GM18867 (cell line): ENCODE measurements at regions not wholly inside any gene's neighbourhood (a gene's known extent, or its start where the extent isn't known, plus 50 kb on each side); places are given as distances from the start of the nearest gene placed in this dataset.

Source experiments
- ATAC-seq: cut with Tn5 transposase; IDR thresholded peaks from one replicate; pipeline ENCODE4 v1.9.1; 2021; ENCODE audit warnings: mild to moderate bottlenecking, moderate library complexity; ENCODE audit not compliant: unreplicated experiment

GRCh38 chr15:92304223-92304975 lies 89.3 kb upstream of the ST8SIA2 start:
- ATAC-seq: no peak

- ATAC-seq: no peak
Measured at GRCh38 chr15:92305343-92305742, 88.3 kb upstream of the ST8SIA2 start.

GRCh38 chr15:92306663-92307062 lies 87.0 kb upstream of the ST8SIA2 start:
- no peak for ATAC-seq

- no peak for ATAC-seq
Measured at GRCh38 chr15:92315144-92315543, 78.5 kb upstream of the ST8SIA2 start.

- ATAC-seq: no peak
Measured at GRCh38 chr15:92315595-92316211, 78.0 kb upstream of the ST8SIA2 start.

GRCh38 chr15:92316586-92317295 lies 76.9 kb upstream of the ST8SIA2 start:
- no peak for ATAC-seq

- ATAC-seq: no peak
Measured at GRCh38 chr15:92320012-92320699, 73.5 kb upstream of the ST8SIA2 start.

- ATAC-seq: no peak
Measured at GRCh38 chr15:92322566-92323355, 70.9 kb upstream of the ST8SIA2 start.

- ATAC-seq: no peak
Measured at GRCh38 chr15:92323525-92323924, 70.2 kb upstream of the ST8SIA2 start.

- ATAC-seq: no peak
Measured at GRCh38 chr15:92324101-92324963, 69.3 kb upstream of the ST8SIA2 start.

GRCh38 chr15:92326236-92326635 lies 67.4 kb upstream of the ST8SIA2 start:
- no peak for ATAC-seq

GRCh38 chr15:92327033-92327432 lies 66.6 kb upstream of the ST8SIA2 start:
- ATAC-seq: no peak

- no peak for ATAC-seq
Measured at GRCh38 chr15:92328207-92328606, 65.5 kb upstream of the ST8SIA2 start.

GRCh38 chr15:92332125-92332899 lies 61.4 kb upstream of the ST8SIA2 start:
- no peak for ATAC-seq

- ATAC-seq: no peak
Measured at GRCh38 chr15:92333709-92334108, 60.0 kb upstream of the ST8SIA2 start.

GRCh38 chr15:92336419-92336987 lies 57.2 kb upstream of the ST8SIA2 start:
- ATAC-seq: no peak

- ATAC-seq: no peak
Measured at GRCh38 chr15:92339361-92339760, 54.3 kb upstream of the ST8SIA2 start.
